Body of pancreas (tissue), 4 donors: ENCODE measurements at regions not wholly inside any gene's neighbourhood (a gene's known extent, or its start where the extent isn't known, plus 50 kb on each side); places are given as distances from the start of the nearest gene placed in this dataset.
"Not testable (repeated sequence)": the region's sequence is repeated elsewhere in the genome, so short reads cannot be mapped to it uniquely, and the experiment has no call there.

Source experiments
- ATAC-seq: fragments of 150-250 bp; one replicate; pipeline ENCODE4 v1.9.1; 2016
- DNase-seq, 4 donors: peaks; one replicate each; pipeline ENCODE4 v3.0.0-alpha.2; 2019
- H3K27ac ChIP-seq, 4 donors: fragments of 200-600 bp; sonication (generic); 1 replicate in 3 of 4; 2 replicates in 1 of 4; pipeline versions ENCODE4 v1.5.1 to v1.6.1; 2016 to 2019; ENCODE audit warnings: mild to moderate bottlenecking in 1 of 4, mixed read lengths in 1 of 4, moderate library complexity in 1 of 4
- H3K27me3 ChIP-seq, 2 donors: fragments of 200-600 bp; sonication (generic); one replicate each; pipeline ENCODE4 v1.6.0; 2016; ENCODE audit warnings: mild to moderate bottlenecking in 1 of 2
- H3K36me3 ChIP-seq, 2 donors: fragments of 200-600 bp; sonication (generic); replicated peaks in 1 of 2; 2 replicates each; pipeline ENCODE4 v1.5.1; 2016; ENCODE audit warnings: low read depth in 2 of 2; ENCODE audit not compliant: insufficient read depth in 1 of 2
- H3K4me1 ChIP-seq: fragments of 200-600 bp; sonication (generic); one replicate; pipeline ENCODE4 v1.6.0; 2016
- H3K4me3 ChIP-seq, 2 donors: fragments of 200-600 bp; sonication (generic); 1 replicate in 1 of 2; 2 replicates in 1 of 2; pipeline ENCODE4 v1.5.1; 2016 to 2019
- H3K9me3 ChIP-seq, 3 donors: fragments of 200-600 bp; sonication (generic); 1 replicate in 2 of 3; 2 replicates in 1 of 3; pipeline ENCODE4 v1.5.1; 2016
- CTCF ChIP-seq, 7 experiments: fragments of 450-650 bp in 4 of 7; fragments of 200-600 bp in 3 of 7; sonication (generic) in 3 of 7; IDR thresholded peaks; one replicate each; pipeline ENCODE4 v1.5.1; 2016 to 2019; ENCODE audit warnings: antibody characterized with exemption in 7 of 7
- POLR2A ChIP-seq, 3 donors: fragments of 450-650 bp; IDR thresholded peaks; one replicate each; pipeline ENCODE4 v1.6.1; 2016; ENCODE audit warnings: antibody characterized with exemption in 3 of 3, mild to moderate bottlenecking in 2 of 3
- WGBS, 2 donors: methylation state at CpG; one replicate each; pipeline ENCODE4 v1.1.5; 2017; 5-methylcytosine and 5-hydroxymethylcytosine counted together
- intact Hi-C: fragments of 100-400 bp; cut with DNase I; formaldehyde crosslinking; loops from one replicate; pipeline ENCODE4 v1.15.1; 2023

GRCh38 chr10:18918532-18918931, 130.1 kb upstream of the MALRD1 start:
- 58 to 69% methylated on average over 4 of the region's 4 CpGs for WGBS, 2 donors
- TF ChIP-seq POLR2A (IDR thresholded peaks at IDR 0.05) (no peak), CTCF (IDR thresholded peaks at IDR 0.05) (no peak)

DNA sequence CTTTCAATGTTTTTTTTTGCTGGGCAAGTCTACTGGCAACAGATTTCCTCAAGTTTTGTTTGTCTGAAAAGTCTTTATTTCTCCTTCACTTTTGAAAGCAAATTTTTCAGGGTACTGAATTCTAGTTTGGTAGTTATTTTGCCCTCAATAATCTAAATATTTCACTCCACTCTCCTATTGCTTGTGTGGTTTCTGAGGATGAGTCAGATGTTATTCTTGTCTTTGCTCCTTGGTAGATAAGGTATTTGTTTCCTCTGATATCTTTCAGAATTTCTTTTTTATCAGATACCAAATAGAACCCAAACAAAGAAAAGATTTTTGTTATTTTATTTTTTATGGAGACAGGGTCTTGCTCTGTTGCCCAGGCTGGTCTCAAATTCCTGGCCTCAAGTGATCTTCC, 99.2 kb upstream of the MALRD1 start:
- TF ChIP-seq CTCF (IDR thresholded peaks at IDR 0.05) (no peak), POLR2A (IDR thresholded peaks at IDR 0.05) (no peak)
- Histone ChIP-seq H3K9me3 (no peaks in the 10 kb centered on the region), H3K4me1 (no peaks in the 10 kb centered on the region), H3K36me3 (no peaks in the 10 kb centered on the region), H3K27ac (no peak overlapping the region), H3K27me3 (no peaks in the 10 kb centered on the region), H3K4me3 (no peak overlapping the region)
- ATAC-seq (no peak), DNase-seq (no peak)
- intact Hi-C loops, result no loop called here

More at GRCh38 chr10:18918532-18918931, 130.1 kb upstream of the MALRD1 start:
- intact Hi-C loops, result no loop called here
- Histone ChIP-seq H3K27me3 (no peaks in the 10 kb centered on the region), H3K9me3 (no peaks in the 10 kb centered on the region), H3K4me1 (no peaks in the 10 kb centered on the region), H3K36me3 (no peaks in the 10 kb centered on the region), H3K27ac (no peak overlapping the region), H3K4me3 (no peak overlapping the region)
- DNase-seq (no peak), ATAC-seq (no peak)

GRCh38 chr10:18951072-18951823, 97.4 kb upstream of the MALRD1 start:
- DNase-seq, H3K27ac ChIP-seq, H3K4me1 ChIP-seq, intact Hi-C loops, H3K27me3 ChIP-seq, H3K4me3 ChIP-seq, ATAC-seq, H3K9me3 ChIP-seq, H3K36me3 ChIP-seq: not testable (repeated sequence)
- WGBS, 2 donors, result 83 to 84% methylated on average over 4 to 35 of the region's 35 CpGs

DNA sequence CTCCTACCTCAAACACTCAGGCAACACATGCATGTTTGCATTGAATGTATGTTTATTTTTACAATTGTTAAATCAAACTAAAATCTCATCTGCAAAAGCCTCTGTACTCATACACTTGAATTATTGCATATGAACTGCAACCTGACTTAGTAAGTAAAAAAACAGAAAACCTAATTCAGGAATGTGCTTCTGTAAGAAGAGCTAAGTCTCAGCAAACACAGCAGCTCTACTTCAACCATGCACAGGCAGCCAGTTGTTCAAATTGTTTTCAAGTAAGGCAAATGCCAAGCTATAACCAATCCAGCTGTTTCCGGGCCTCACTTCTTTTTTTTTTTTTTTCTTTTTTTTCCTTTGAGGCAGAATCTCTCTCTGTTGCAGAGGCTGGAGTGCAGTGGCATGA, 93.5 kb upstream of the MALRD1 start:
- Histone ChIP-seq H3K4me1 (no peaks in the 10 kb centered on the region), H3K27ac (no peak overlapping the region), H3K9me3 (no peaks in the 10 kb centered on the region), H3K4me3 (no peak overlapping the region), H3K27me3 (no peaks in the 10 kb centered on the region), H3K36me3 (no peaks in the 10 kb centered on the region)
- intact Hi-C loops, result no loop called here
- ATAC-seq (no peak), DNase-seq (no peak)
- 25 to 39% methylated on average over 1 of the region's 1 CpG for WGBS, 2 donors
- TF ChIP-seq POLR2A (IDR thresholded peaks at IDR 0.05) (no peak), CTCF (IDR thresholded peaks at IDR 0.05) (no peak)

GRCh38 chr10:18959369-18959768, 89.2 kb upstream of the MALRD1 start:
- Histone ChIP-seq H3K36me3 (no peaks in the 10 kb centered on the region), H3K4me3 (no peak overlapping the region), H3K9me3 (no peaks in the 10 kb centered on the region), H3K4me1 (no peaks in the 10 kb centered on the region), H3K27ac (no peak overlapping the region), H3K27me3 (no peaks in the 10 kb centered on the region)
- ATAC-seq (no peak), DNase-seq (no peak)
- intact Hi-C loops, result no loop called here
- TF ChIP-seq CTCF (IDR thresholded peaks at IDR 0.05), result no peak
- TF ChIP-seq POLR2A (IDR thresholded peaks at IDR 0.05), result no peak
- 71 to 72% methylated on average over 9 to 10 of the region's 10 CpGs for WGBS, 2 donors
